ENCODE measurements at regions not wholly inside any gene's neighbourhood (a gene's known extent, or its start where the extent isn't known, plus 50 kb on each side); places are given as distances from the start of the nearest gene placed in this dataset.
A peak's percentile ranks its signal among the peaks of the same experiment; 100 is the strongest.

DNA sequence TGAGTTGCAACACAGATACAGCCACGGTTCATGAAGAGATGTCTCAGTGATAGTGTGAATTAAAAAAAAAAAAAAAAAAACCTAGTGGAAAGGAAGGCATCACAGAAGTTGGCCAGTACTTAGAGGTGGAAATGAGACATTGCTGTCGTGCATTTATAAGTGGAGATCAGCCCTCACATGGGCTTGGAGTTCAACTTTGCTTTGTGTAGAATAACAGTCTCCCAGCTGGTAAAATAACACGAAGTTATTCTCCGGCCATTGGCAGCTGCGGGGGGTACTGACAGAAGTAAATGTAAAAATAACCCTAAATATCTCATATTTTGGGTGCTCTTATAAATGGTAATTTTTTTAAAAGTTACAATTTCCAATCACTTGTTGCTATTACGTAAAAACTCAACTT lies 98.8 kb upstream of the TMEM18 start:
- Histone ChIP-seq H3K18ac (ENCODE audit: low read length) (no peak overlapping the region), H3K79me1 (ENCODE audit: low read length) (no peaks in the 10 kb centered on the region), H2BK15ac (replicated peaks; ENCODE audit: low read depth) (no peak overlapping the region), H3K36me3 (ENCODE audit: control insufficient read depth, insufficient read depth, low read length) (no peaks in the 10 kb centered on the region), H3K27me3 (ENCODE audit: insufficient read depth, low read length, poor library complexity) (no peaks in the 10 kb centered on the region), H3K79me2 (ENCODE audit: control insufficient read depth, insufficient read depth, low read length) (no peaks in the 10 kb centered on the region), H3K9ac (ENCODE audit: low read length) (no peak overlapping the region), H3K4me2 (ENCODE audit: low read length) (no peak overlapping the region), H3K4me1 (ENCODE audit: control insufficient read depth, low read depth, low read length) (peaks cover 2% of the 10 kb centered on the region), H3K4ac (ENCODE audit: low read depth, low read length) (no peak overlapping the region), H4K8ac (ENCODE audit: low read depth, low read length) (no peak overlapping the region), H3K56ac (ENCODE audit: low read length) (no peak overlapping the region), H3K23ac (ENCODE audit: low read length) (no peak overlapping the region), H2AK5ac (ENCODE audit: low read length) (no peak overlapping the region), H3K27ac (ENCODE audit: low read depth, low read length) (no peak overlapping the region), H4K5ac (ENCODE audit: low read length) (no peak overlapping the region), H3K4me3 (ENCODE audit: low read length) (no peak overlapping the region), H2BK5ac (ENCODE audit: low read length) (no peak overlapping the region), H2BK120ac (ENCODE audit: low read depth, low read length) (no peak overlapping the region)
- no CpG with 5 or more reads among the region's 6 CpGs for WGBS (ENCODE audit: extremely low coverage, insufficient coverage, low lambda C conversion rate)
- DNase-seq, result no peak

DNA sequence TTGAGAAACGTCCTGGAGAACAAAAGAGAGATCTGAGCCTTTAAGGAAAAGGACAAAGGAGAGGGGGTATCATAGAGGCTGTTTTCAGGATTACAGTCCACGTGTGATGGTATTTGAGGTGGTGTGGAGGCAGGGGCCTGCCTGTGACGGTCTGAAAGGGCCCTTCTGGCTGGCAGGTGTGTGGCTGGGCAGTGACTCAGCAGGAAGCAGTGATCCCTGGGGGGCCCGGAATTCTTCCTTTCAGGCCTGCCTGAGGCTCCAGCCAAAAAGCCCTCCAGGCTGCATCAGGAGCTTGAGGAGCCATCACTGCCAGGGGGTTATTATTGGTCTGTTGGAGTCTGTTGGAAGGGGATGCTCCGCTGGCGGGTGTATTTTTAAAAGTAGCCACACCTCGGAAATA lies 97.2 kb upstream of the TMEM18 start:
- H3K36me3 ChIP-seq (ENCODE audit: control insufficient read depth, insufficient read depth, low read length), result no peaks in the 10 kb centered on the region
- no peak overlapping the region for H3K27ac ChIP-seq (ENCODE audit: low read depth, low read length)
- no peak overlapping the region for H3K18ac ChIP-seq (ENCODE audit: low read length)
- no peak overlapping the region for H4K8ac ChIP-seq (ENCODE audit: low read depth, low read length)
- no peak overlapping the region for H3K4me3 ChIP-seq (ENCODE audit: low read length)
- peak overlapping the region; percentile 56 for H3K56ac ChIP-seq (ENCODE audit: low read length)
- no peak overlapping the region for H2BK5ac ChIP-seq (ENCODE audit: low read length)
- H3K79me1 ChIP-seq (ENCODE audit: low read length), result no peaks in the 10 kb centered on the region
- no peaks in the 10 kb centered on the region for H3K27me3 ChIP-seq (ENCODE audit: insufficient read depth, low read length, poor library complexity)
- H2BK15ac ChIP-seq (replicated peaks; ENCODE audit: low read depth), result no peak overlapping the region
- H3K4ac ChIP-seq (ENCODE audit: low read depth, low read length), result no peak overlapping the region
- no peak overlapping the region for H2AK5ac ChIP-seq (ENCODE audit: low read length)
- WGBS (ENCODE audit: extremely low coverage, insufficient coverage, low lambda C conversion rate), result no CpG with 5 or more reads among the region's 7 CpGs
- H3K9ac ChIP-seq (ENCODE audit: low read length), result no peak overlapping the region
- DNase-seq, result peak; percentile 60
- no peak overlapping the region for H3K23ac ChIP-seq (ENCODE audit: low read length)
- H3K79me2 ChIP-seq (ENCODE audit: control insufficient read depth, insufficient read depth, low read length), result no peaks in the 10 kb centered on the region
- H3K4me2 ChIP-seq (ENCODE audit: low read length), result no peak overlapping the region
- H3K4me1 ChIP-seq (ENCODE audit: control insufficient read depth, low read depth, low read length), result peaks cover 2% of the 10 kb centered on the region
- H2BK120ac ChIP-seq (ENCODE audit: low read depth, low read length), result no peak overlapping the region
- peak overlapping the region; percentile 71 for H4K5ac ChIP-seq (ENCODE audit: low read length)

GRCh38 chr2:773256-774160 lies 96.3 kb upstream of the TMEM18 start:
- H2AK5ac ChIP-seq (ENCODE audit: low read length), result no peak overlapping the region
- no CpG with 5 or more reads among the region's 11 CpGs for WGBS (ENCODE audit: extremely low coverage, insufficient coverage, low lambda C conversion rate)

GRCh38 chr2:771538-771937 lies 94.3 kb upstream of the TMEM18 start:
- Histone ChIP-seq H3K79me2 (ENCODE audit: control insufficient read depth, insufficient read depth, low read length) (no peaks in the 10 kb centered on the region), H3K36me3 (ENCODE audit: control insufficient read depth, insufficient read depth, low read length) (no peaks in the 10 kb centered on the region), H4K5ac (ENCODE audit: low read length) (no peak overlapping the region), H3K23ac (ENCODE audit: low read length) (no peak overlapping the region), H3K18ac (ENCODE audit: low read length) (no peak overlapping the region), H3K4ac (ENCODE audit: low read depth, low read length) (no peak overlapping the region), H4K8ac (ENCODE audit: low read depth, low read length) (no peak overlapping the region), H3K4me2 (ENCODE audit: low read length) (no peak overlapping the region), H3K27ac (ENCODE audit: low read depth, low read length) (no peak overlapping the region), H2AK5ac (ENCODE audit: low read length) (no peak overlapping the region), H3K27me3 (ENCODE audit: insufficient read depth, low read length, poor library complexity) (no peaks in the 10 kb centered on the region), H3K56ac (ENCODE audit: low read length) (no peak overlapping the region), H3K4me3 (ENCODE audit: low read length) (no peak overlapping the region), H3K79me1 (ENCODE audit: low read length) (no peaks in the 10 kb centered on the region), H2BK120ac (ENCODE audit: low read depth, low read length) (no peak overlapping the region), H3K9ac (ENCODE audit: low read length) (no peak overlapping the region), H3K4me1 (ENCODE audit: control insufficient read depth, low read depth, low read length) (peaks cover 2% of the 10 kb centered on the region), H2BK15ac (replicated peaks; ENCODE audit: low read depth) (no peak overlapping the region), H2BK5ac (ENCODE audit: low read length) (no peak overlapping the region)
- WGBS (ENCODE audit: extremely low coverage, insufficient coverage, low lambda C conversion rate), result no CpG with 5 or more reads among the region's 12 CpGs
- DNase-seq, result no peak

More at GRCh38 chr2:773256-774160, 96.3 kb upstream of the TMEM18 start:
- H2BK5ac ChIP-seq (ENCODE audit: low read length), result no peak overlapping the region
- H3K23ac ChIP-seq (ENCODE audit: low read length), result no peak overlapping the region
- H3K4me2 ChIP-seq (ENCODE audit: low read length), result no peak overlapping the region
- no peaks in the 10 kb centered on the region for H3K27me3 ChIP-seq (ENCODE audit: insufficient read depth, low read length, poor library complexity)
- H3K9ac ChIP-seq (ENCODE audit: low read length), result no peak overlapping the region
- peak overlapping the region; percentile 56 for H3K56ac ChIP-seq (ENCODE audit: low read length)
- H3K79me1 ChIP-seq (ENCODE audit: low read length), result no peaks in the 10 kb centered on the region
- no peak overlapping the region for H3K4me3 ChIP-seq (ENCODE audit: low read length)
- peaks cover 2% of the 10 kb centered on the region for H3K4me1 ChIP-seq (ENCODE audit: control insufficient read depth, low read depth, low read length)
- no peaks in the 10 kb centered on the region for H3K36me3 ChIP-seq (ENCODE audit: control insufficient read depth, insufficient read depth, low read length)
- H2BK15ac ChIP-seq (replicated peaks; ENCODE audit: low read depth), result no peak overlapping the region
- H3K27ac ChIP-seq (ENCODE audit: low read depth, low read length), result no peak overlapping the region
- no peaks in the 10 kb centered on the region for H3K79me2 ChIP-seq (ENCODE audit: control insufficient read depth, insufficient read depth, low read length)
- DNase-seq, result no peak
- H4K8ac ChIP-seq (ENCODE audit: low read depth, low read length), result no peak overlapping the region
- H2BK120ac ChIP-seq (ENCODE audit: low read depth, low read length), result no peak overlapping the region
- H4K5ac ChIP-seq (ENCODE audit: low read length), result no peak overlapping the region
- H3K18ac ChIP-seq (ENCODE audit: low read length), result no peak overlapping the region
- no peak overlapping the region for H3K4ac ChIP-seq (ENCODE audit: low read depth, low read length)

DNA sequence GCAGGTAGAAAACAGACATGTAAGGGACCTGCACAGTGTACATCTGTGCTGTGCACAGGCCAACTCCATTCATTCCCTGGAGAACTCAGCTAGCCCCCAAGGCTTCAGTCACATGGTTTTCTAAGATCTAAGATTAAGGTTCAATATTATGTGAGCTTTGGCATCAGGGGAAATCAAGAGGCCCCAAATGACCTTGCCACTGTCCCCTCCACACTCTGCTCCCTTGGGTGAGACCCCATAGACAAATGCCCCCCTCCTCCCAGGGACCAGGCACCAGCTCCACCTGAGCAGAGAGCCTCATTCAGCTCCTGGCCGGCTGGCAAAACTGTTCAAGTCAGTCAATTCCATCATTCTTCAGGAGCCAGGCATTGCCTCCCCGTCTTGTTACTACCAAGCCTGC lies 93.6 kb upstream of the TMEM18 start:
- H2BK15ac ChIP-seq (replicated peaks; ENCODE audit: low read depth), result no peak overlapping the region
- no peak overlapping the region for H3K23ac ChIP-seq (ENCODE audit: low read length)
- H3K79me2 ChIP-seq (ENCODE audit: control insufficient read depth, insufficient read depth, low read length), result no peaks in the 10 kb centered on the region
- H4K8ac ChIP-seq (ENCODE audit: low read depth, low read length), result no peak overlapping the region
- H3K4me2 ChIP-seq (ENCODE audit: low read length), result no peak overlapping the region
- H3K79me1 ChIP-seq (ENCODE audit: low read length), result no peaks in the 10 kb centered on the region
- H2BK5ac ChIP-seq (ENCODE audit: low read length), result no peak overlapping the region
- H3K27me3 ChIP-seq (ENCODE audit: insufficient read depth, low read length, poor library complexity), result no peaks in the 10 kb centered on the region
- no peak overlapping the region for H3K18ac ChIP-seq (ENCODE audit: low read length)
- no peak overlapping the region for H3K56ac ChIP-seq (ENCODE audit: low read length)
- H2BK120ac ChIP-seq (ENCODE audit: low read depth, low read length), result no peak overlapping the region
- no peak overlapping the region for H2AK5ac ChIP-seq (ENCODE audit: low read length)
- H3K9ac ChIP-seq (ENCODE audit: low read length), result no peak overlapping the region
- DNase-seq, result no peak
- no peak overlapping the region for H4K5ac ChIP-seq (ENCODE audit: low read length)
- H3K36me3 ChIP-seq (ENCODE audit: control insufficient read depth, insufficient read depth, low read length), result no peaks in the 10 kb centered on the region
- peaks cover 2% of the 10 kb centered on the region for H3K4me1 ChIP-seq (ENCODE audit: control insufficient read depth, low read depth, low read length)
- no peak overlapping the region for H3K27ac ChIP-seq (ENCODE audit: low read depth, low read length)
- WGBS (ENCODE audit: extremely low coverage, insufficient coverage, low lambda C conversion rate), result no CpG with 5 or more reads among the region's 2 CpGs
- H3K4ac ChIP-seq (ENCODE audit: low read depth, low read length), result no peak overlapping the region
- no peak overlapping the region for H3K4me3 ChIP-seq (ENCODE audit: low read length)

- Histone ChIP-seq H4K5ac (ENCODE audit: low read length) (no peak overlapping the region), H3K27me3 (ENCODE audit: insufficient read depth, low read length, poor library complexity) (no peaks in the 10 kb centered on the region), H3K4me3 (ENCODE audit: low read length) (no peak overlapping the region), H3K79me1 (ENCODE audit: low read length) (no peaks in the 10 kb centered on the region), H3K4me1 (ENCODE audit: control insufficient read depth, low read depth, low read length) (peaks cover 2% of the 10 kb centered on the region), H3K18ac (ENCODE audit: low read length) (no peak overlapping the region), H2BK15ac (replicated peaks; ENCODE audit: low read depth) (no peak overlapping the region), H3K23ac (ENCODE audit: low read length) (no peak overlapping the region), H3K9ac (ENCODE audit: low read length) (no peak overlapping the region), H3K36me3 (ENCODE audit: control insufficient read depth, insufficient read depth, low read length) (no peaks in the 10 kb centered on the region), H2BK120ac (ENCODE audit: low read depth, low read length) (no peak overlapping the region), H3K56ac (ENCODE audit: low read length) (no peak overlapping the region), H3K4ac (ENCODE audit: low read depth, low read length) (no peak overlapping the region), H2AK5ac (ENCODE audit: low read length) (no peak overlapping the region), H3K4me2 (ENCODE audit: low read length) (no peak overlapping the region), H4K8ac (ENCODE audit: low read depth, low read length) (no peak overlapping the region), H3K79me2 (ENCODE audit: control insufficient read depth, insufficient read depth, low read length) (no peaks in the 10 kb centered on the region), H3K27ac (ENCODE audit: low read depth, low read length) (no peak overlapping the region), H2BK5ac (ENCODE audit: low read length) (no peak overlapping the region)
- WGBS (ENCODE audit: extremely low coverage, insufficient coverage, low lambda C conversion rate), result no CpG with 5 or more reads among the region's 2 CpGs
- no peak for DNase-seq
These were observed 92.6 kb upstream of the TMEM18 start for GRCh38 chr2:769771-770170.
